GM12878 (cell line): ENCODE measurements at regions not wholly inside any gene's neighbourhood (a gene's known extent, or its start where the extent isn't known, plus 50 kb on each side); places are given as distances from the start of the nearest gene placed in this dataset.

Experiments
- ATAC-seq: fragments of 200-7000 bp; cut with Tn5 transposase; 3 replicates; pipeline ENCODE4 v1.9.1; 2020; ENCODE audit warnings: mild to moderate bottlenecking, moderate library complexity
- BruUV-seq: library from RNA; stranded (reverse); fragments of 400-500 nt; replicated peaks from 2 replicates; lab custom pipeline; 2021; lab: Mats Ljungman, UMichigan
- CTCF ChIA-PET: fragments of 300-600 bp; sonication (Branson Sonifier 250); formaldehyde crosslinking; extraction: SDS; loops from one replicate; lab custom pipeline; 2021; ENCODE audit warnings: inconsistent platforms; lab: Yijun Ruan, JAX
- POLR2A ChIA-PET: fragments of 350-600 bp; formaldehyde crosslinking; extraction: SDS; loops from one replicate; lab custom pipeline; 2021; ENCODE audit warnings: inconsistent platforms; lab: Charles Lee
- RAD21 ChIA-PET: fragments of 300-600 bp; sonication (Branson Sonifier 250); formaldehyde crosslinking; loops from one replicate; lab custom pipeline; 2023; ENCODE audit warnings: antibody characterized with exemption; ENCODE audit not compliant: unreplicated experiment; lab: Charles Lee
- SMC1A ChIA-PET: fragments of 300-600 bp; sonication (Branson Sonifier 250); formaldehyde crosslinking; loops from one replicate; lab custom pipeline; 2023; ENCODE audit not compliant: unreplicated experiment, uncharacterized antibody; lab: Charles Lee
- DNase-seq: peaks from one replicate; pipeline ENCODE4 v3.0.0-alpha.2; 2011; ENCODE audit warnings: low read depth, low spot score
- FAIRE-seq: peaks from 3 replicates; lab custom pipeline; 2011; peaks lifted over from hg19 to GRCh38; lab: Jason Lieb, UNC
- H2AFZ ChIP-seq: 2 replicates; pipeline ENCODE4 v1.6.0; 2011; ENCODE audit warnings: low read depth, low read length, control low read depth; ENCODE audit not compliant: control insufficient read depth
- H3K27ac ChIP-seq: 2 replicates; pipeline ENCODE4 v1.5.1; 2011; ENCODE audit warnings: control low read depth; ENCODE audit not compliant: control insufficient read depth, insufficient read depth
- H3K27me3 ChIP-seq, 2 experiments: replicated peaks in 1 of 2; 2 replicates each; pipeline versions ENCODE4 v1.6.0 to v1.6.1; 2011; ENCODE audit warnings: low read length in 1 of 2; ENCODE audit not compliant: control insufficient read depth in 2 of 2, insufficient read depth in 2 of 2
- H3K36me3 ChIP-seq, 2 experiments: 2 replicates each; pipeline ENCODE4 v1.5.1; 2011; ENCODE audit warnings: low read length in 1 of 2; ENCODE audit not compliant: control insufficient read depth in 2 of 2, insufficient read depth in 2 of 2
- H3K4me1 ChIP-seq: 2 replicates; pipeline ENCODE4 v1.6.1; 2011; ENCODE audit warnings: mild to moderate bottlenecking, low read length, moderate library complexity, mixed read lengths; ENCODE audit not compliant: control insufficient read depth, insufficient read depth
- H3K4me2 ChIP-seq: 2 replicates; pipeline ENCODE4 v1.6.0; 2011; ENCODE audit warnings: control low read depth; ENCODE audit not compliant: control insufficient read depth, insufficient read depth
- H3K4me3 ChIP-seq: fragments of 200-600 bp; sonication (generic); 2 replicates; pipeline ENCODE4 v1.5.1; 2016
- H3K79me2 ChIP-seq: 2 replicates; pipeline ENCODE4 v1.6.0; 2011; ENCODE audit warnings: low read length; ENCODE audit not compliant: control insufficient read depth, insufficient read depth
- H3K9ac ChIP-seq: 2 replicates; pipeline ENCODE4 v1.8.0; 2011; ENCODE audit warnings: low read length, control low read depth, mixed read lengths; ENCODE audit not compliant: control insufficient read depth, insufficient read depth
- H3K9me3 ChIP-seq: replicated peaks from 3 replicates; pipeline ENCODE4 v1.5.1; 2011; ENCODE audit warnings: mild to moderate bottlenecking, low read length; ENCODE audit not compliant: control insufficient read depth, insufficient read depth
- H4K20me1 ChIP-seq: 2 replicates; pipeline ENCODE4 v1.6.0; 2011; ENCODE audit not compliant: control insufficient read depth, insufficient read depth
- BACH1 ChIP-seq: fragments of 450-650 bp; IDR thresholded peaks from 2 replicates; pipeline ENCODE4 v1.6.1; 2017; ENCODE audit warnings: mild to moderate bottlenecking, borderline replicate concordance
- CBFB ChIP-seq: IDR thresholded peaks from 2 replicates; pipeline ENCODE4 v1.6.1; 2016; ENCODE audit warnings: antibody characterized with exemption, low read depth
- CEBPZ ChIP-seq: fragments of 150-350 bp; IDR thresholded peaks from 2 replicates; pipeline ENCODE4 v1.6.1; 2016; ENCODE audit warnings: low read depth, low read length
- CHD4 ChIP-seq: fragments of 200-600 bp; sonication (generic); IDR thresholded peaks from 2 replicates; pipeline ENCODE4 v1.6.1; 2016; ENCODE audit warnings: mild to moderate bottlenecking
- DPF2 ChIP-seq: fragments of 450-650 bp; IDR thresholded peaks from 2 replicates; pipeline ENCODE4 v1.6.1; 2017; ENCODE audit warnings: mild to moderate bottlenecking
- EP300 ChIP-seq, 2 experiments: fragments of 150-350 bp in 1 of 2; IDR thresholded peaks; 2 replicates each; pipeline ENCODE4 v1.6.1; 2011 to 2012; ENCODE audit warnings: low read depth in 2 of 2, low read length in 2 of 2, borderline replicate concordance in 1 of 2, improper control_type of control experiment in 1 of 2, inconsistent platforms in 1 of 2; ENCODE audit not compliant: control insufficient read depth in 1 of 2
- EZH2 ChIP-seq: IDR thresholded peaks from 2 replicates; pipeline ENCODE4 v1.6.1; 2012; ENCODE audit warnings: low read depth, mild to moderate bottlenecking, control low read depth, inconsistent platforms, low read length, borderline replicate concordance; ENCODE audit not compliant: control insufficient read depth
- IKZF1 ChIP-seq: fragments of 450-650 bp; conservative IDR thresholded peaks from 2 replicates; pipeline ENCODE4 v1.6.1; 2017; ENCODE audit warnings: antibody characterized with exemption, mild to moderate bottlenecking
- MEF2A ChIP-seq: IDR thresholded peaks from 2 replicates; pipeline ENCODE4 v1.6.1; 2011; ENCODE audit warnings: low read depth, mild to moderate bottlenecking, low read length, moderate library complexity; ENCODE audit not compliant: insufficient read depth
- NR2C1 ChIP-seq: fragments of 450-650 bp; IDR thresholded peaks from 2 replicates; pipeline ENCODE4 v1.6.1; 2017; ENCODE audit warnings: antibody characterized with exemption, mild to moderate bottlenecking, moderate library complexity
- PAX5 ChIP-seq: IDR thresholded peaks from 2 replicates; pipeline ENCODE4 v1.6.1; 2011; ENCODE audit warnings: low read depth, low read length, borderline replicate concordance
- PML ChIP-seq: IDR thresholded peaks from 2 replicates; pipeline ENCODE4 v1.6.1; 2012; ENCODE audit warnings: low read length, inconsistent platforms
- SRF ChIP-seq, 2 experiments: IDR thresholded peaks; 2 replicates each; pipeline ENCODE4 v1.6.1; 2011; ENCODE audit warnings: low read depth in 2 of 2, low read length in 2 of 2, mild to moderate bottlenecking in 1 of 2, moderate library complexity in 1 of 2
- SUZ12 ChIP-seq: fragments of 200-600 bp; sonication (generic); IDR thresholded peaks from one replicate; pipeline ENCODE4 v1.6.1; 2018; ENCODE audit warnings: antibody characterized with exemption, mild to moderate bottlenecking; ENCODE audit not compliant: unreplicated experiment
- ZBED1 ChIP-seq: IDR thresholded peaks from 2 replicates; pipeline ENCODE4 v1.6.1; 2016; ENCODE audit warnings: borderline replicate concordance
- ZSCAN29 ChIP-seq: fragments of 450-650 bp; IDR thresholded peaks from 2 replicates; pipeline ENCODE4 v1.6.1; 2017; ENCODE audit warnings: mild to moderate bottlenecking, moderate library complexity
- WGBS: methylation state at CpG from one replicate; pipeline ENCODE4 v1.1.6; 2016; ENCODE audit warnings: low lambda C conversion rate; ENCODE audit not compliant: insufficient replicate concordance, insufficient coverage; ENCODE audit errors: missing lambda C conversion rate; 5-methylcytosine and 5-hydroxymethylcytosine counted together
- in situ Hi-C: fragments of 300-500 bp; cut with MboI; formaldehyde crosslinking; loops from 9 replicates; pipeline ENCODE4 v1.14.3; 2018; ENCODE audit warnings: mixed read lengths
- intact Hi-C: fragments of 100-400 bp; cut with micrococcal nuclease; formaldehyde crosslinking; loops from one replicate; pipeline ENCODE4 v1.14.2; 2022; ENCODE audit not compliant: unreplicated experiment
- TF ChIP-seq, protein P1 (sequence below): fragments of 450-650 bp; IDR thresholded peaks from 2 replicates; pipeline ENCODE4 v1.6.1; 2017; ENCODE audit warnings: mild to moderate bottlenecking
- TF ChIP-seq, protein P2 (sequence below): IDR thresholded peaks from 2 replicates; pipeline ENCODE4 v1.6.1; 2012; ENCODE audit warnings: low read depth, low read length, improper control_type of control experiment

- TF ChIP-seq CEBPZ (no peak), IKZF1 (no peak)
Observed at GRCh38 chr6:105507811-105508210, 104.9 kb upstream of the PREP start (continued).

DNA sequence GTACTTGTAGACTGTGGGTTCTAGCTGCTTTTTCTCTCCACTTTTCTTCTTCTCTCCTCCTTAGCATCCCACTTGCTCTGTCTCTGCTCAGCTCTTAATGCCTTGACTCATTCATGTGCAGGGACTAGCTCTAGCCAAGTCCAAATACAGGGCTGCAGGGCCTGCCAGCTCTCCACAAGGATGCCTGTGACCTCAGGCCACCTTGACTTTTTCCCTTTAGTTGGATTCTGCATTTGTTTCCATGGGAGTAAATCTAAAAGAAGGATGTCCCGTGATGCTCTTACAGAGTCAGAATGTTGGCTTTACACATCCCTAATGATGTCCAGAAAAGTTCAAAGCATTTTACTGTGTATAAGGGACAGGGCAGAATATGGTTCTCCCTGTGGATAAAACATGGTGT is 101.8 kb upstream of the PREP start:
- Histone ChIP-seq H3K4me3 (no peak overlapping the region), H3K4me1 (no peaks in the 10 kb centered on the region), H3K4me2 (no peak overlapping the region), H3K9me3 (no peaks in the 10 kb centered on the region; the same call in 2 of the 3 replicates), H3K27me3 (peaks cover 0 to 2% of the 10 kb centered on the region in 2 experiments; a peak in 2 of 4 replicates), H3K9ac (no peak overlapping the region), H4K20me1 (no peaks in the 10 kb centered on the region), H3K27ac (no peak overlapping the region), H3K79me2 (no peaks in the 10 kb centered on the region), H3K36me3 (no peaks in the 10 kb centered on the region), H2AFZ (no peak overlapping the region)
- in situ Hi-C loops (no loop called here), intact Hi-C loops (no loop called here)
- SMC1A ChIA-PET = interaction anchor here (0.6 kb wide), 1 partner anchor 9 kb away, joined by 3 read pairs; no protein-coding TSS in a partner anchor
- RAD21 ChIA-PET = no interaction called here
- no peak for ATAC-seq
- DNase-seq = no peak
- WGBS = 91% methylated on average over 1 of the region's 1 CpG
- TF ChIP-seq MEF2A (no peak), CBFB (no peak), SUZ12 (no peak), EP300 (IDR thresholded peaks at IDR 0.05; ENCODE audit: borderline replicate concordance in 1 of 2, control insufficient read depth in 1 of 2, low read depth in 2 of 2, low read length in 2 of 2) (no peak), PAX5 (no peak), CHD4 (no peak), PML (no peak), BACH1 (no peak), EZH2 (no peak), ZSCAN29 (no peak), DPF2 (no peak), NR2C1 (no peak), ZBED1 (no peak), SRF (IDR thresholded peaks at IDR 0.05; ENCODE audit: low read depth in 2 of 2, low read length in 2 of 2) (no peak)
- TF ChIP-seq, protein P1, sequence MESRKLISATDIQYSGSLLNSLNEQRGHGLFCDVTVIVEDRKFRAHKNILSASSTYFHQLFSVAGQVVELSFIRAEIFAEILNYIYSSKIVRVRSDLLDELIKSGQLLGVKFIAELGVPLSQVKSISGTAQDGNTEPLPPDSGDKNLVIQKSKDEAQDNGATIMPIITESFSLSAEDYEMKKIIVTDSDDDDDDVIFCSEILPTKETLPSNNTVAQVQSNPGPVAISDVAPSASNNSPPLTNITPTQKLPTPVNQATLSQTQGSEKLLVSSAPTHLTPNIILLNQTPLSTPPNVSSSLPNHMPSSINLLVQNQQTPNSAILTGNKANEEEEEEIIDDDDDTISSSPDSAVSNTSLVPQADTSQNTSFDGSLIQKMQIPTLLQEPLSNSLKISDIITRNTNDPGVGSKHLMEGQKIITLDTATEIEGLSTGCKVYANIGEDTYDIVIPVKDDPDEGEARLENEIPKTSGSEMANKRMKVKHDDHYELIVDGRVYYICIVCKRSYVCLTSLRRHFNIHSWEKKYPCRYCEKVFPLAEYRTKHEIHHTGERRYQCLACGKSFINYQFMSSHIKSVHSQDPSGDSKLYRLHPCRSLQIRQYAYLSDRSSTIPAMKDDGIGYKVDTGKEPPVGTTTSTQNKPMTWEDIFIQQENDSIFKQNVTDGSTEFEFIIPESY = no peak
- TF ChIP-seq, protein P2, sequence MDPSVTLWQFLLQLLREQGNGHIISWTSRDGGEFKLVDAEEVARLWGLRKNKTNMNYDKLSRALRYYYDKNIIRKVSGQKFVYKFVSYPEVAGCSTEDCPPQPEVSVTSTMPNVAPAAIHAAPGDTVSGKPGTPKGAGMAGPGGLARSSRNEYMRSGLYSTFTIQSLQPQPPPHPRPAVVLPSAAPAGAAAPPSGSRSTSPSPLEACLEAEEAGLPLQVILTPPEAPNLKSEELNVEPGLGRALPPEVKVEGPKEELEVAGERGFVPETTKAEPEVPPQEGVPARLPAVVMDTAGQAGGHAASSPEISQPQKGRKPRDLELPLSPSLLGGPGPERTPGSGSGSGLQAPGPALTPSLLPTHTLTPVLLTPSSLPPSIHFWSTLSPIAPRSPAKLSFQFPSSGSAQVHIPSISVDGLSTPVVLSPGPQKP = no peak
- BruUV-seq = no TSS peak
- CTCF ChIA-PET = interaction anchor here (1.1 kb wide), 1 partner anchor 315 kb away, joined by 3 read pairs; no protein-coding TSS in a partner anchor
- POLR2A ChIA-PET = no interaction called here
- no peak for FAIRE-seq
